Activated CD8-positive, alpha-beta T cell treated with anti-CD3 and anti-CD28 coated beads, Interleukin-2, amount 10 ng/mL, durations not matched to agents 7 days and 5 days (primary cell): ENCODE measurements at regions not wholly inside any gene's neighbourhood (a gene's known extent, or its start where the extent isn't known, plus 50 kb on each side); places are given as distances from the start of the nearest gene placed in this dataset.

Source experiments
- ATAC-seq: fragments of 150-1000 bp; cut with Tn5 transposase; one replicate; pipeline ENCODE4 v1.10.0; 2021; ENCODE audit warnings: moderate library complexity
- CTCF ChIA-PET: fragments of 350-600 bp; sonication (Branson Sonifier 250); formaldehyde crosslinking; loops from one replicate; lab custom pipeline; 2021; ENCODE audit warnings: antibody characterized with exemption; lab: Charles Lee
- POLR2A ChIA-PET: fragments of 350-600 bp; sonication (Branson Sonifier 250); formaldehyde crosslinking; loops from one replicate; lab custom pipeline; 2021; ENCODE audit warnings: antibody characterized with exemption; lab: Charles Lee
- DNase-seq: peaks from one replicate; pipeline ENCODE4 v3.0.0-alpha.2; 2020
- H3K27ac Mint-ChIP-seq: one replicate; pipeline ENCODE4 v1.8.0; 2021; ENCODE audit warnings: mild to moderate bottlenecking, mixed read lengths
- H3K27me3 Mint-ChIP-seq: one replicate; pipeline ENCODE4 v1.8.0; 2021; ENCODE audit warnings: low read depth, mixed read lengths
- H3K36me3 Mint-ChIP-seq: one replicate; pipeline ENCODE4 v1.8.0; 2021; ENCODE audit warnings: low read depth, mixed read lengths
- H3K4me1 Mint-ChIP-seq: one replicate; pipeline ENCODE4 v1.8.0; 2021; ENCODE audit warnings: low read depth, mixed read lengths
- H3K4me3 Mint-ChIP-seq: one replicate; pipeline ENCODE4 v1.8.0; 2021; ENCODE audit warnings: mild to moderate bottlenecking, mixed read lengths
- H3K9me3 Mint-ChIP-seq: one replicate; pipeline ENCODE4 v1.8.0; 2022; ENCODE audit warnings: mixed read lengths; ENCODE audit not compliant: insufficient read depth

GRCh38 chr9:95808011-95808410 is 67.5 kb upstream of the ERCC6L2 start:
- Mint-ChIP-seq H3K27ac (no peak overlapping the region), H3K4me3 (no peak overlapping the region), H3K36me3 (no peaks in the 10 kb centered on the region), H3K27me3 (peaks cover 31% of the 10 kb centered on the region), H3K9me3 (no peaks in the 10 kb centered on the region), H3K4me1 (peaks cover 6% of the 10 kb centered on the region)
- ChIA-PET POLR2A (no interaction called here), CTCF (no interaction called here)
- ATAC-seq (no peak), DNase-seq (no peak)

- Mint-ChIP-seq H3K9me3 (no peaks in the 10 kb centered on the region), H3K27ac (no peak overlapping the region), H3K4me3 (no peak overlapping the region), H3K4me1 (peaks cover 6% of the 10 kb centered on the region), H3K27me3 (peaks cover 35% of the 10 kb centered on the region), H3K36me3 (no peaks in the 10 kb centered on the region)
- CTCF ChIA-PET: no interaction called here
- DNase-seq: no peak
- POLR2A ChIA-PET: no interaction called here
- ATAC-seq: no peak
Measured at GRCh38 chr9:95807326-95807947, 68.1 kb upstream of the ERCC6L2 start.

GRCh38 chr9:95803197-95803596 is 72.3 kb upstream of the ERCC6L2 start:
- Mint-ChIP-seq H3K36me3 (no peaks in the 10 kb centered on the region), H3K27ac (no peak overlapping the region), H3K4me3 (no peak overlapping the region), H3K4me1 (no peaks in the 10 kb centered on the region), H3K27me3 (peaks cover 42% of the 10 kb centered on the region), H3K9me3 (no peaks in the 10 kb centered on the region)
- ATAC-seq: no peak
- POLR2A ChIA-PET: no interaction called here
- CTCF ChIA-PET: no interaction called here
- no peak for DNase-seq

GRCh38 chr9:95801797-95802196 is 73.7 kb upstream of the ERCC6L2 start:
- CTCF ChIA-PET: interaction anchor here (1.2 kb wide), 1 partner anchor 75 kb away, joined by 5 read pairs; no protein-coding TSS in a partner anchor
- DNase-seq (no peak), ATAC-seq (no peak)
- Mint-ChIP-seq H3K36me3 (no peaks in the 10 kb centered on the region), H3K27me3 (peaks cover 34% of the 10 kb centered on the region), H3K4me1 (no peaks in the 10 kb centered on the region), H3K4me3 (no peak overlapping the region), H3K9me3 (no peaks in the 10 kb centered on the region), H3K27ac (no peak overlapping the region)
- POLR2A ChIA-PET: no interaction called here

- H3K27ac Mint-ChIP-seq: no peak overlapping the region
- H3K36me3 Mint-ChIP-seq: no peaks in the 10 kb centered on the region
- ATAC-seq (no peak), DNase-seq (no peak)
- ChIA-PET POLR2A (no interaction called here), CTCF (no interaction called here)
- H3K27me3 Mint-ChIP-seq: peaks cover 38% of the 10 kb centered on the region
- peaks cover 3% of the 10 kb centered on the region for H3K4me1 Mint-ChIP-seq
- no peaks in the 10 kb centered on the region for H3K9me3 Mint-ChIP-seq
- H3K4me3 Mint-ChIP-seq: no peak overlapping the region
Measured at GRCh38 chr9:95796029-95796428, 79.5 kb upstream of the ERCC6L2 start.

GRCh38 chr9:95793924-95794828 is 81.3 kb upstream of the ERCC6L2 start:
- ChIA-PET CTCF (interaction anchor here (0.8 kb wide), 1 partner anchor 266 kb away, joined by 3 read pairs; no protein-coding TSS in a partner anchor), POLR2A (no interaction called here)
- ATAC-seq: no peak
- no peak overlapping the region for H3K4me3 Mint-ChIP-seq
- H3K36me3 Mint-ChIP-seq: no peaks in the 10 kb centered on the region
- no peak overlapping the region for H3K27ac Mint-ChIP-seq
- H3K9me3 Mint-ChIP-seq: no peaks in the 10 kb centered on the region
- H3K27me3 Mint-ChIP-seq: peaks cover 34% of the 10 kb centered on the region
- H3K4me1 Mint-ChIP-seq: peaks cover 3% of the 10 kb centered on the region
- no peak for DNase-seq

GRCh38 chr9:95791695-95792094 is 83.8 kb upstream of the ERCC6L2 start:
- Mint-ChIP-seq H3K27me3 (peaks cover 41% of the 10 kb centered on the region), H3K27ac (no peak overlapping the region), H3K9me3 (no peaks in the 10 kb centered on the region), H3K36me3 (no peaks in the 10 kb centered on the region), H3K4me3 (no peak overlapping the region), H3K4me1 (peaks cover 10% of the 10 kb centered on the region)
- ChIA-PET POLR2A (no interaction called here), CTCF (no interaction called here)
- DNase-seq: no peak
- ATAC-seq: no peak

- no peaks in the 10 kb centered on the region for H3K9me3 Mint-ChIP-seq
Measured at GRCh38 chr9:95791286-95791685, 84.2 kb upstream of the ERCC6L2 start.

GRCh38 chr9:95788521-95788991 is 86.9 kb upstream of the ERCC6L2 start:
- no peak for ATAC-seq

More at GRCh38 chr9:95791286-95791685, 84.2 kb upstream of the ERCC6L2 start:
- Mint-ChIP-seq H3K4me1 (peaks cover 10% of the 10 kb centered on the region), H3K27ac (no peak overlapping the region), H3K36me3 (no peaks in the 10 kb centered on the region), H3K27me3 (peaks cover 41% of the 10 kb centered on the region), H3K4me3 (no peak overlapping the region)
- DNase-seq (no peak), ATAC-seq (no peak)
- ChIA-PET CTCF (no interaction called here), POLR2A (no interaction called here)

GRCh38 chr9:95788021-95788420 is 87.5 kb upstream of the ERCC6L2 start:
- ChIA-PET POLR2A (no interaction called here), CTCF (no interaction called here)
- H3K9me3 Mint-ChIP-seq: no peaks in the 10 kb centered on the region
- peaks cover 10% of the 10 kb centered on the region for H3K4me1 Mint-ChIP-seq
- H3K27me3 Mint-ChIP-seq: peaks cover 30% of the 10 kb centered on the region
- H3K27ac Mint-ChIP-seq: no peak overlapping the region
- ATAC-seq: no peak
- no peak for DNase-seq
- no peak overlapping the region for H3K4me3 Mint-ChIP-seq
- no peaks in the 10 kb centered on the region for H3K36me3 Mint-ChIP-seq

More at GRCh38 chr9:95788521-95788991, 86.9 kb upstream of the ERCC6L2 start:
- H3K36me3 Mint-ChIP-seq: no peaks in the 10 kb centered on the region
- ChIA-PET CTCF (no interaction called here), POLR2A (no interaction called here)
- H3K4me3 Mint-ChIP-seq: no peak overlapping the region
- H3K9me3 Mint-ChIP-seq: no peaks in the 10 kb centered on the region
- H3K27me3 Mint-ChIP-seq: peaks cover 32% of the 10 kb centered on the region
- DNase-seq: no peak
- H3K4me1 Mint-ChIP-seq: peaks cover 10% of the 10 kb centered on the region
- H3K27ac Mint-ChIP-seq: no peak overlapping the region

GRCh38 chr9:95785209-95785608 is 90.3 kb upstream of the ERCC6L2 start:
- no peak for ATAC-seq
- H3K4me1 Mint-ChIP-seq: peaks cover 8% of the 10 kb centered on the region
- POLR2A ChIA-PET: no interaction called here
- H3K9me3 Mint-ChIP-seq: no peaks in the 10 kb centered on the region
- no peak overlapping the region for H3K4me3 Mint-ChIP-seq
- CTCF ChIA-PET: no interaction called here
- no peak for DNase-seq
- no peaks in the 10 kb centered on the region for H3K36me3 Mint-ChIP-seq
- H3K27me3 Mint-ChIP-seq: peaks cover 27% of the 10 kb centered on the region
- no peak overlapping the region for H3K27ac Mint-ChIP-seq

GRCh38 chr9:95784318-95784717 is 91.2 kb upstream of the ERCC6L2 start:
- Mint-ChIP-seq H3K36me3 (no peaks in the 10 kb centered on the region), H3K27ac (no peak overlapping the region), H3K4me3 (no peak overlapping the region), H3K4me1 (peaks cover 8% of the 10 kb centered on the region), H3K9me3 (no peaks in the 10 kb centered on the region), H3K27me3 (peaks cover 25% of the 10 kb centered on the region)
- ATAC-seq (no peak), DNase-seq (no peak)
- CTCF ChIA-PET: no interaction called here
- POLR2A ChIA-PET: no interaction called here
